ENCODE measurements at regions not wholly inside any gene's neighbourhood (a gene's known extent, or its start where the extent isn't known, plus 50 kb on each side); places are given as distances from the start of the nearest gene placed in this dataset.

GRCh38 chr6:16904957-16905356 lies 143.7 kb upstream of the ATXN1 start:
- CTCF ChIA-PET (ENCODE audit: low intra/inter-chr PET ratio) = no interaction called here
- no peak overlapping the region for H3K4me2 ChIP-seq (ENCODE audit: insufficient read depth, low read length)
- FAIRE-seq (no peak), ATAC-seq (no peak), DNase-seq (ENCODE audit: extremely low read depth in 1 of 4, low spot score in 3 of 4) (no peak)
- H3K36me3 ChIP-seq (ENCODE audit: control insufficient read depth, insufficient read depth, low read length) = no peaks in the 10 kb centered on the region
- H3K79me2 ChIP-seq (ENCODE audit: control insufficient read depth, insufficient read depth, low read length) = no peaks in the 10 kb centered on the region
- H3K4me3 ChIP-seq = no peak overlapping the region
- POLR2A ChIA-PET = interaction anchor here (0.6 to 0.9 kb wide), 3 partner anchors 9 to 633 kb away, joined by 3 to 4 read pairs (median 3); no protein-coding TSS in a partner anchor
- peaks cover 3 to 9% of the 10 kb centered on the region in 2 experiments; a peak in 2 of 5 replicates for H3K27me3 ChIP-seq (ENCODE audit: control insufficient read depth in 2 of 2, insufficient read depth in 2 of 2, low read length in 2 of 2)
- H2AFZ ChIP-seq (ENCODE audit: low read depth, low read length) = no peak overlapping the region
- no peak overlapping the region for H3K9ac ChIP-seq (ENCODE audit: insufficient read depth in 1 of 2, low read depth in 2 of 2, low read length in 2 of 2)
- no peaks in the 10 kb centered on the region for H3K9me1 ChIP-seq (ENCODE audit: control insufficient read depth, insufficient read depth, low read length)
- H4K20me1 ChIP-seq (replicated peaks; ENCODE audit: control insufficient read depth, insufficient read depth, low read length) = no peaks in the 10 kb centered on the region
- no TSS peak for BruUV-seq (replicated peaks)
- intact Hi-C loops (cut with micrococcal nuclease) (no loop called here), in situ Hi-C loops (cut with MboI) (no loop called here)
- no peaks in the 10 kb centered on the region for H3K4me1 ChIP-seq (replicated peaks in 1 of 2; ENCODE audit: control insufficient read depth in 2 of 2, insufficient read depth in 2 of 2, low read length in 2 of 2)
- no peak overlapping the region for H3K27ac ChIP-seq (ENCODE audit: extremely low read depth, low read depth, low read length)
- no peak for TF ChIP-seq CHAMP1 (IDR thresholded peaks at IDR 0.05)
- TF ChIP-seq ERF (CRISPR knock-in tag; IDR thresholded peaks at IDR 0.05) = no peak
- TF ChIP-seq FOXP1 (CRISPR knock-in tag; IDR thresholded peaks at IDR 0.05) = no peak
- no peak for TF ChIP-seq MAZ (CRISPR knock-in tag; conservative IDR thresholded peaks at IDR 0.05 in 1 of 2, IDR thresholded peaks at IDR 0.05 in 1 of 2)
- TF ChIP-seq FOSL1 (tag; conservative IDR thresholded peaks at IDR 0.05) = no peak
- no peak for TF ChIP-seq TGIF2 (CRISPR knock-in tag; IDR thresholded peaks at IDR 0.05)
- no peak for TF ChIP-seq SPI1 (IDR thresholded peaks at IDR 0.05; ENCODE audit: borderline replicate concordance, low read depth, low read length)
- H3K9me3 ChIP-seq (replicated peaks; ENCODE audit: control insufficient read depth, insufficient read depth, low read depth, low read length) = no peaks in the 10 kb centered on the region
- 0% methylated on average over 6 of the region's 6 CpGs for WGBS (ENCODE audit: insufficient coverage, low coverage, missing lambda C conversion rate)

All from K562 (cell line).